GM12874 (cell line): ENCODE measurements at regions not wholly inside any gene's neighbourhood (a gene's known extent, or its start where the extent isn't known, plus 50 kb on each side); places are given as distances from the start of the nearest gene placed in this dataset.

Experiments used
- CTCF ChIP-seq: IDR thresholded peaks from 2 replicates; pipeline ENCODE4 v1.5.1; 2011; ENCODE audit warnings: low read depth, mild to moderate bottlenecking, control low read depth, low read length, moderate library complexity; ENCODE audit not compliant: insufficient read depth

- TF ChIP-seq CTCF = no peak
Observed at GRCh38 chr19:30711296-30711695, 339.1 kb downstream of the ZNF536 start.

- no peak for TF ChIP-seq CTCF
Observed at GRCh38 chr19:30710721-30711120, 338.5 kb downstream of the ZNF536 start.

- TF ChIP-seq CTCF = no peak
Observed at GRCh38 chr19:30708416-30709178, 336.4 kb downstream of the ZNF536 start.

- TF ChIP-seq CTCF = no peak
Observed at GRCh38 chr19:30704771-30705330, 332.7 kb downstream of the ZNF536 start.

- no peak for TF ChIP-seq CTCF
Observed at GRCh38 chr19:30703645-30704044, 331.5 kb downstream of the ZNF536 start.

- TF ChIP-seq CTCF = no peak
Observed at GRCh38 chr19:30701178-30701577, 329.0 kb downstream of the ZNF536 start.

DNA sequence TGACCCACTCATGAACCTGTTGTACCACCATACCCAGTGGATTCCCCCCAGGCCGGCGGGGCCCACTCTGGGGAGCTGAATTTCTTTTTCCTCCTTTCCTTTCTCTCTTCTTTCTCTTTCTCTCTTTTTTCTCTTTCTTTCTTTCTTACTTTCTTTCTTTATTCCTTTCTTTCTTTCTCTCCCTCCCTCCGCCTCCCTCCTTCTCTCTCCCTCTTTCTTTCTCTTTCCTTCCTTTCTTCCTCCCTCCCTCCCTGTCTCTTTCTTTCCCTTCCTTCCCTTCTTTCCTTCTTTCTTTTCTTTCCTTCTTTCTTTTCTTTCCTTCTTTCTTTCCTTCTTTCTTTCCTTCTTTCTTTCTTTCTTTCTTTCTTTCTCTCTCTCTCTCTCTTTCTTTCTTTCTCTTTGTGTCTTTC is 327.7 kb downstream of the ZNF536 start:
- TF ChIP-seq CTCF = no peak
